HepG2 (cell line): ENCODE measurements at regions not wholly inside any gene's neighbourhood (a gene's known extent, or its start where the extent isn't known, plus 50 kb on each side); places are given as distances from the start of the nearest gene placed in this dataset.

ENCODE experiments used
- ATF3 ChIP-seq: sonication (generic); formaldehyde crosslinking; IDR thresholded peaks from 2 replicates; pipeline ENCODE4 v1.4.0; 2020; ENCODE audit warnings: missing genetic modification reagents
- BRCA1 ChIP-seq: sonication (generic); formaldehyde crosslinking; IDR thresholded peaks from 2 replicates; pipeline ENCODE4 v1.4.0; 2020; ENCODE audit warnings: missing genetic modification reagents
- CTCF ChIP-seq: sonication (generic); formaldehyde crosslinking; IDR thresholded peaks from 2 replicates; pipeline ENCODE4 v1.5.0; 2020; ENCODE audit warnings: mild to moderate bottlenecking, missing genetic modification reagents, moderate library complexity
- FOXJ3 ChIP-seq: sonication (generic); formaldehyde crosslinking; IDR thresholded peaks from 2 replicates; pipeline ENCODE4 v1.4.0; 2020; ENCODE audit warnings: missing genetic modification reagents, mild to moderate bottlenecking, borderline replicate concordance
- FOXO4 ChIP-seq: sonication (generic); formaldehyde crosslinking; conservative IDR thresholded peaks from 2 replicates; pipeline ENCODE4 v1.8.1; 2023; ENCODE audit warnings: missing genetic modification reagents
- NFYB ChIP-seq: sonication (generic); formaldehyde crosslinking; IDR thresholded peaks from 2 replicates; pipeline ENCODE4 v1.4.0; 2020; ENCODE audit warnings: missing genetic modification reagents
- SOX6 ChIP-seq, 2 experiments: fragments of 450-650 bp in 1 of 2; sonication (generic) in 1 of 2; formaldehyde crosslinking in 1 of 2; IDR thresholded peaks; 2 replicates each; pipeline versions ENCODE4 v1.4.0 to v1.6.1; 2017 to 2020; ENCODE audit warnings: antibody characterized with exemption in 1 of 2, mild to moderate bottlenecking in 1 of 2, missing genetic modification reagents in 1 of 2
- TAF1 ChIP-seq: sonication (generic); formaldehyde crosslinking; IDR thresholded peaks from 2 replicates; pipeline ENCODE4 v1.4.0; 2020; ENCODE audit warnings: missing genetic modification reagents
- ZBTB26 ChIP-seq: IDR thresholded peaks from 2 replicates; pipeline ENCODE4 v1.6.1; 2016; ENCODE audit warnings: missing compliant biosample characterization, missing genetic modification reagents, borderline replicate concordance
- ZBTB34 ChIP-seq: sonication (generic); formaldehyde crosslinking; IDR thresholded peaks from 2 replicates; pipeline ENCODE4 v1.8.0; 2022; ENCODE audit warnings: mild to moderate bottlenecking, missing genetic modification reagents
- ZNF121 ChIP-seq: sonication (generic); formaldehyde crosslinking; IDR thresholded peaks from 2 replicates; pipeline ENCODE4 v1.5.0; 2020; ENCODE audit warnings: mild to moderate bottlenecking, missing genetic modification reagents
- ZNF317 ChIP-seq: sonication (generic); formaldehyde crosslinking; IDR thresholded peaks from 2 replicates; pipeline ENCODE4 v1.5.0; 2020; ENCODE audit warnings: mild to moderate bottlenecking, missing genetic modification reagents
- ZNF768 ChIP-seq: sonication (generic); formaldehyde crosslinking; IDR thresholded peaks from 2 replicates; pipeline ENCODE4 v1.4.0; 2020; ENCODE audit warnings: missing genetic modification reagents
- ZNF776 ChIP-seq: sonication (generic); formaldehyde crosslinking; IDR thresholded peaks from 2 replicates; pipeline ENCODE4 v1.4.0; 2020; ENCODE audit warnings: mild to moderate bottlenecking, missing genetic modification reagents

- TF ChIP-seq SOX6 (IDR thresholded peaks at IDR 0.05): no peak
- no peak for TF ChIP-seq SOX6 (CRISPR knock-in tag; IDR thresholded peaks at IDR 0.05)
- no peak for TF ChIP-seq ZBTB34 (CRISPR knock-in tag)
- TF ChIP-seq ZNF768: no peak
- TF ChIP-seq ZNF121 (CRISPR knock-in tag): no peak
- TF ChIP-seq CTCF (CRISPR knock-in tag): no peak
- TF ChIP-seq ZBTB26 (CRISPR knock-in tag): no peak
- TF ChIP-seq FOXO4 (CRISPR knock-in tag): no peak
- no peak for TF ChIP-seq FOXJ3 (CRISPR knock-in tag)
- no peak for TF ChIP-seq TAF1
- no peak for TF ChIP-seq ZNF317 (CRISPR knock-in tag)
- TF ChIP-seq ATF3 (CRISPR knock-in tag): no peak
- no peak for TF ChIP-seq BRCA1 (CRISPR knock-in tag)
- TF ChIP-seq NFYB (CRISPR knock-in tag): no peak
- TF ChIP-seq ZNF776 (CRISPR knock-in tag): no peak
Measured at GRCh38 chr2:189285349-189285748, 105.8 kb upstream of the COL5A2 start.
